SK-N-SH treated with all-trans-retinoic acid at 6 μM for 48 hours (cell line): ENCODE measurements at regions not wholly inside any gene's neighbourhood (a gene's known extent, or its start where the extent isn't known, plus 50 kb on each side); places are given as distances from the start of the nearest gene placed in this dataset.

Experiments used
- CREB5 ChIP-seq: fragments of 250-450 bp; sonication (Bioruptor Pico); IDR thresholded peaks from 2 replicates; pipeline ENCODE4 v1.5.1; 2020; ENCODE audit warnings: low read depth, mild to moderate bottlenecking, moderate library complexity
- CSDC2 ChIP-seq: fragments of 250-450 bp; sonication (Bioruptor Pico); IDR thresholded peaks from 2 replicates; pipeline ENCODE4 v1.5.0; 2020; ENCODE audit warnings: mild to moderate bottlenecking, moderate library complexity
- CSRNP3 ChIP-seq: fragments of 250-450 bp; sonication (Bioruptor Pico); IDR thresholded peaks from 2 replicates; pipeline ENCODE4 v1.5.1; 2021; ENCODE audit warnings: mild to moderate bottlenecking, moderate library complexity
- GLIS3 ChIP-seq: fragments of 250-450 bp; sonication (Bioruptor Pico); IDR thresholded peaks from 2 replicates; pipeline ENCODE4 v1.5.0; 2020; ENCODE audit warnings: mild to moderate bottlenecking, moderate library complexity
- OSR1 ChIP-seq: fragments of 250-450 bp; sonication (Bioruptor Pico); IDR thresholded peaks from 2 replicates; pipeline ENCODE4 v1.8.0; 2022; ENCODE audit warnings: moderate library complexity, mild to moderate bottlenecking, inconsistent platforms
- POU6F1 ChIP-seq: fragments of 250-450 bp; sonication (Bioruptor Pico); IDR thresholded peaks from 2 replicates; pipeline ENCODE4 v1.8.0; 2021; ENCODE audit warnings: low read depth, mild to moderate bottlenecking, moderate library complexity, borderline replicate concordance
- PPARA ChIP-seq: fragments of 250-450 bp; sonication (Bioruptor Pico); IDR thresholded peaks from 2 replicates; pipeline ENCODE4 v1.5.0; 2020; ENCODE audit warnings: mild to moderate bottlenecking, borderline replicate concordance
- RARB ChIP-seq: fragments of 250-450 bp; sonication (Bioruptor Pico); IDR thresholded peaks from 2 replicates; pipeline ENCODE4 v1.8.0; 2021; ENCODE audit warnings: mild to moderate bottlenecking, moderate library complexity
- TCF4 ChIP-seq: fragments of 250-450 bp; sonication (Bioruptor Pico); IDR thresholded peaks from 2 replicates; pipeline ENCODE4 v1.8.0; 2021; ENCODE audit warnings: mild to moderate bottlenecking, moderate library complexity, borderline replicate concordance
- ZC3H10 ChIP-seq: fragments of 250-450 bp; sonication (Bioruptor Pico); IDR thresholded peaks from 2 replicates; pipeline ENCODE4 v1.5.1; 2021; ENCODE audit warnings: mild to moderate bottlenecking, moderate library complexity
- ZFP3 ChIP-seq: fragments of 250-450 bp; sonication (Bioruptor Pico); IDR thresholded peaks from 2 replicates; pipeline ENCODE4 v1.5.0; 2020; ENCODE audit warnings: mild to moderate bottlenecking, moderate library complexity
- ZFP30 ChIP-seq: fragments of 450-650 bp; formaldehyde crosslinking; IDR thresholded peaks from 2 replicates; pipeline ENCODE4 v1.5.0; 2022; ENCODE audit warnings: mild to moderate bottlenecking, moderate library complexity

GRCh38 chr2:4420032-4420431, 716.7 kb downstream of the DCDC2C start:
- TF ChIP-seq GLIS3 (CRISPR knock-in tag), result no peak
- TF ChIP-seq CREB5 (CRISPR knock-in tag), result no peak
- no peak for TF ChIP-seq OSR1 (CRISPR knock-in tag)
- TF ChIP-seq ZFP30 (CRISPR knock-in tag), result no peak
- TF ChIP-seq ZFP3, result no peak
- TF ChIP-seq PPARA (CRISPR knock-in tag), result no peak
- TF ChIP-seq RARB (CRISPR knock-in tag), result no peak
- TF ChIP-seq CSRNP3 (CRISPR knock-in tag), result no peak
- TF ChIP-seq TCF4 (CRISPR knock-in tag), result no peak
- no peak for TF ChIP-seq CSDC2 (CRISPR knock-in tag)
- no peak for TF ChIP-seq POU6F1 (CRISPR knock-in tag)
- no peak for TF ChIP-seq ZC3H10 (CRISPR knock-in tag)
